Lower leg skin (tissue), 3 donors: ENCODE measurements at regions not wholly inside any gene's neighbourhood (a gene's known extent, or its start where the extent isn't known, plus 50 kb on each side); places are given as distances from the start of the nearest gene placed in this dataset.

Experiments
- CTCF ChIP-seq, 3 donors: fragments of 450-650 bp; IDR thresholded peaks; one replicate each; pipeline ENCODE4 v1.5.1; 2016; ENCODE audit warnings: antibody characterized with exemption in 3 of 3, mild to moderate bottlenecking in 3 of 3, moderate library complexity in 2 of 3
- POLR2A ChIP-seq, 2 donors: fragments of 450-650 bp; IDR thresholded peaks; one replicate each; pipeline ENCODE4 v1.6.1; 2016 to 2017; ENCODE audit warnings: antibody characterized with exemption in 2 of 2, mild to moderate bottlenecking in 1 of 2, moderate library complexity in 1 of 2

GRCh38 chr7:41046776-41047175, 656.1 kb downstream of the INHBA start:
- TF ChIP-seq CTCF (IDR thresholded peaks at IDR 0.05), result no peak
- TF ChIP-seq POLR2A (IDR thresholded peaks at IDR 0.05), result no peak
